GM12865 (cell line): ENCODE measurements at regions not wholly inside any gene's neighbourhood (a gene's known extent, or its start where the extent isn't known, plus 50 kb on each side); places are given as distances from the start of the nearest gene placed in this dataset.

Experiments used
- DNase-seq: peaks from one replicate; pipeline ENCODE4 v3.0.0; 2010; ENCODE audit warnings: low read depth
- H3K4me3 ChIP-seq: 2 replicates; pipeline ENCODE4 v1.5.1; 2011; ENCODE audit warnings: mild to moderate bottlenecking, low read depth, low read length, control low read depth
- TF ChIP-seq, protein P1 (sequence below): IDR thresholded peaks from 2 replicates; pipeline ENCODE4 v1.5.1; 2011; ENCODE audit warnings: low read length, control low read depth, low read depth, inconsistent platforms; ENCODE audit not compliant: insufficient read depth; ENCODE audit errors: missing control alignments

DNA sequence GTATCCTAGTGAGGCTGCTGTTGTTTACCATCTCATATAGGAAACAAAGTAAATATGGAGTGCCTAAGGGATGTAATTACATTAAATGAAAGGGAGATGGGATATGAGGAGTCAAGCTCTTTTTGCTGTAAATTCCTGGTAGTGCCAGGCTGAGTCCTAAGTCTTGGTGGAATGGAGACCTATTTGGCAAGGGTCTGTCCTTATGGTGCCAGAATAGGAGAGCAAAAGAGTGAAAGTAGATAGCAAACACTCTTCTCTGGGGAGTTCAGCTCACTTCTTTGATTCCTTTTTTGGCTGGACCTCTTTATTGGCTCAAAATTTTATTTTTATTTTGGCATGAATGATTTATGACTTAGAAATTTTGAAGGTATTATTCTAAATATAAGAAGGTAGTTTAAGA, 380.8 kb downstream of the TMEM232 start:
- DNase-seq, result no peak
- no peak overlapping the region for H3K4me3 ChIP-seq
- TF ChIP-seq, protein P1, sequence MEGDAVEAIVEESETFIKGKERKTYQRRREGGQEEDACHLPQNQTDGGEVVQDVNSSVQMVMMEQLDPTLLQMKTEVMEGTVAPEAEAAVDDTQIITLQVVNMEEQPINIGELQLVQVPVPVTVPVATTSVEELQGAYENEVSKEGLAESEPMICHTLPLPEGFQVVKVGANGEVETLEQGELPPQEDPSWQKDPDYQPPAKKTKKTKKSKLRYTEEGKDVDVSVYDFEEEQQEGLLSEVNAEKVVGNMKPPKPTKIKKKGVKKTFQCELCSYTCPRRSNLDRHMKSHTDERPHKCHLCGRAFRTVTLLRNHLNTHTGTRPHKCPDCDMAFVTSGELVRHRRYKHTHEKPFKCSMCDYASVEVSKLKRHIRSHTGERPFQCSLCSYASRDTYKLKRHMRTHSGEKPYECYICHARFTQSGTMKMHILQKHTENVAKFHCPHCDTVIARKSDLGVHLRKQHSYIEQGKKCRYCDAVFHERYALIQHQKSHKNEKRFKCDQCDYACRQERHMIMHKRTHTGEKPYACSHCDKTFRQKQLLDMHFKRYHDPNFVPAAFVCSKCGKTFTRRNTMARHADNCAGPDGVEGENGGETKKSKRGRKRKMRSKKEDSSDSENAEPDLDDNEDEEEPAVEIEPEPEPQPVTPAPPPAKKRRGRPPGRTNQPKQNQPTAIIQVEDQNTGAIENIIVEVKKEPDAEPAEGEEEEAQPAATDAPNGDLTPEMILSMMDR, result no peak

DNA sequence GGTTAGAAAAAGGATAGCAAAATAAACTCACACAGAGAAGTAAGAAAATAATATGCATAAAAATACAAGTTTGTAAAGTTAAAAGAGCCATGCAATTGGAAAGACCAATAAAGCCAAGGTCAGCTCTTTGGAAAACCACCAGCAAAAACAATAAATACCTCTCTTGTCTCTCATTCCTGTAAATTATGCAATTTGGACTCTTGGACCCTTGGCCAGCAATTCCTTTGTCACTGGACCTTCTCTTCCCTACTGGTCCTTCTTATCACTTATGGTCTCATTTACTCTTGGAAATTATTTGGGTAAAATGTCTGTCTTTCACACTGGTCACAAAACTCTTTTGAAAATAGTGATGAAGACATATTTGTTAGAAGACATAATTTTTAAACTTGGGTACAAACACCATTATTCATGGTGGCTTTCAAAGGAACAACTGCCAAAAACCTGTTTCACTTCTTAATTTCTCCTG, 379.5 kb downstream of the TMEM232 start:
- TF ChIP-seq, protein P1, result no peak
- DNase-seq, result no peak
- H3K4me3 ChIP-seq, result no peak overlapping the region

DNA sequence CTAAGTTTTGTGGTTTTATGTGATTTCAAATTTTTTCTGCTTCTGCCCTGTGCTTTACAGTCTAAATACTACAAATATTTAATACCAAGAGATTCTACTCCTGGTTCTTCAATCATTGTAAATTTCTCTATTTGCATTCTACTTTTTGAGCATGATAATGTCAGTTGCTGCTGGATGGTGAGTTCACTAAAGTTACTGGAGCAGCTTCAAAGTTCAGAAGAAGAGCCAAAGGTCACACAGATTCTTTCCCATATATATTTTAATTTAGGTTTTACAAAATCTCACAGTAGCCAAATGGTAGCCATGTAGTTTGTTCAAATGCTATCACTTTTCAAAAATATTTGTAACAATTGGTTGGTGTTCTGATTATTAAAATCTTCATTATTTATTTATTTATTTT, 378.7 kb downstream of the TMEM232 start:
- no peak for DNase-seq
- TF ChIP-seq, protein P1, result no peak
- no peak overlapping the region for H3K4me3 ChIP-seq

DNA sequence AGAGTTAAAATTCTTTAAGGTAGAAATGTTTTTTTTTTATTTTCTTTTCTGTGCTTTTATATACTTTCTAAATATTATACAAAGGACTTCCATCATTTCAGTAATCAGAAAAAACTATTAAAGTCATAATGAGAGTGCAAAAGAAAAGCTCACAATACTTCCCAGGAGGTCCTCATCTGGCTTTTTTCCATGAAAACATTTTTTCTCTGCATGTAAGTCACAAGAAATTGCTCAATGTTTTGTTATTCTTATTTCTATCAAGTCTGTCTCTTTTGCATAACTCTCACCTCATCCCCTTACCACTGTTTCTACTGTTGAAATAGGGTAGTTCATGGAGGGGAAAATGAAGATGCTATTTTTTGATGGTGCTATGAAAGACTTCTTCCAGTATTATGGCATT, 375.0 kb downstream of the TMEM232 start:
- TF ChIP-seq, protein P1, result no peak
- no peak for DNase-seq

DNA sequence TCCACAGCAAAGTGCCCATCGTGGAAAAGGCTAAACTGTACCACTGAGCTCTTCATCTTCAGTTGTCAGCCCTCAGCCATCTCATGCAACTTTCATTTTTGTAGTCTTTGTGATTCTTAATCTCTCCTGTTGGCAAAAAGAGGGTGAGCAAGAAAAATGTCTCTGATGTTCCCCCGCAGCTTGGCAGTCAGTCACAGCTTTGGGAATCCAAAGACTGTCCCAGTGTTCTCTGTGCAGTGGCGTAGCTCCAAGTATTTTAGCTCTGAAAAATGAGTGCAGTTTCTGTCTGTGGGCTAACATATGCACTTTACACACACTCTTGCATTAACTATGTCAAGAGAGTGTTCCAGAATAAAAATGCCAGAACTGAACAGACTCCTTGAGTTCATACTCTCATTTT, 372.2 kb downstream of the TMEM232 start:
- DNase-seq, result no peak
- TF ChIP-seq, protein P1, result no peak
- H3K4me3 ChIP-seq, result no peak overlapping the region

More for the DNA sequence above, 375.0 kb downstream of the TMEM232 start:
- H3K4me3 ChIP-seq, result no peak overlapping the region

DNA sequence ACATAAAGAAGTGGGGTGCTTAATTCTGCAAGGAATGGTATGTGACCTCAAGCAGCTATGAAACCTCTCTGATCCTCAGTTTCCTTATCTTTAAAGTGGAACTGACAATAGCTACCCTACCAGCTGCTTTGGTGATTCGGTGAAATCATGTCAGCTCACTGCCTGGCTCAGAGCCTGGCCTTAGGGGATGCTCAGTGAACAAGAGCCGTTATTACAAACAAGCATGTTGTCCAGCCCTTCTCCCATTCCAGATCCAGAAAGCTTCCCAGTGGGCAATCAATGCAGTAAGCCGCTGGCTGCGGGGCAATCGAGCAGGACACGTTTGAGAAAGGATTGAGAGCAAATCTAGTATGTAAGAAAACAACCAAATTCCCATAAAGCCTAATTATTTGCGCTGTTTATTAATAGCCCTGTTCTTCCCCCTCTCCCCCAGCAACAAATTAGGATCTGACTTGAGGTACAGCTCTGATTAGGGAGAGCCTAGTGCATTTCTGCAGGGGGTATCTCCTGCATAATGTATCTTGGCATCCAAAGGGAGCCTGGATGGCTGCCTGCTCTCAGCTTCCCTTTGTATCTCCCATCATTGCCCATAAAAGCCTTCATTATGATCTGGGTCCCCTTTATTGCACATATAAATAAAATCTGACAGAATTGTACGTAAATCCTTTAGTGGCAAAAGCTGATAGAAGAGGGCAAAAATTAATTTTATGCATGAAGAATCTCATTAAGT, 371.4 kb downstream of the TMEM232 start:
- TF ChIP-seq, protein P1, result no peak
- no peak for DNase-seq
- H3K4me3 ChIP-seq, result no peak overlapping the region

DNA sequence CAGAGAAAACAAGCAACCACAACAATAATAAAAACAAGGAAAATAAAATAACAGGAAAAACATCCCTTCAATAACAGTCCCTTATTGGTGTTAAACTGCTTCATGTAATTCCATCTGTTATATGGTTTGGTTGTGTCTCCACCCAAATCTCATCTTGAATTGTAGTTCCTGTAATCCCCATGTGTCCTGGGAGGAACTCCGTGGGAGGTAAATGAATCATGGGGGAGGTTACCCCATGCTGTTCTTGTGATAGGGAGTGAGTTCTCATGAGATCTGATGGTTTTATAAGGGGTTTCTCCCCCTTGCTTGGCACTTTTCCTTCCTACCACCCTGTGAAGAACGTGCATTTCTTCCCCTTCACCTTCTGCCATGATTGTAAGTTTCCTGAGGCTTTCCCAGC, 369.8 kb downstream of the TMEM232 start:
- TF ChIP-seq, protein P1, result no peak
- H3K4me3 ChIP-seq, result no peak overlapping the region
- no peak for DNase-seq
